ENCODE measurements at regions not wholly inside any gene's neighbourhood (a gene's known extent, or its start where the extent isn't known, plus 50 kb on each side); places are given as distances from the start of the nearest gene placed in this dataset.
"Not testable (repeated sequence)": the region's sequence is repeated elsewhere in the genome, so short reads cannot be mapped to it uniquely, and the experiment has no call there.

- peak in 1 of 2 experiments; percentile 18 for DNase-seq
- TF ChIP-seq GATA1 (IDR thresholded peaks at IDR 0.05; ENCODE audit: low read depth, low read length) (no peak), POLR2A (IDR thresholded peaks at IDR 0.05; ENCODE audit: low read length) (no peak)
These were observed 69.9 kb upstream of the SHANK2 start for GRCh38 chr11:71322192-71322735.

GRCh38 chr11:71321433-71322191 is 69.2 kb upstream of the SHANK2 start:
- DNase-seq = no peak
- TF ChIP-seq POLR2A (IDR thresholded peaks at IDR 0.05; ENCODE audit: low read length) (no peak), GATA1 (IDR thresholded peaks at IDR 0.05; ENCODE audit: low read depth, low read length) (no peak)

GRCh38 chr11:71316701-71317100 is 64.3 kb upstream of the SHANK2 start:
- TF ChIP-seq POLR2A (IDR thresholded peaks at IDR 0.05; ENCODE audit: low read length) = no peak
- TF ChIP-seq GATA1 (IDR thresholded peaks at IDR 0.05; ENCODE audit: low read depth, low read length) = no peak
- DNase-seq = no peak

- DNase-seq = not testable (repeated sequence)
These were observed 60.2 kb upstream of the SHANK2 start for GRCh38 chr11:71312616-71313015.

- DNase-seq = no peak
- no peak for TF ChIP-seq POLR2A (IDR thresholded peaks at IDR 0.05; ENCODE audit: low read length)
- TF ChIP-seq GATA1 (IDR thresholded peaks at IDR 0.05; ENCODE audit: low read depth, low read length) = no peak
These were observed 59.6 kb upstream of the SHANK2 start for GRCh38 chr11:71311928-71312510.

GRCh38 chr11:71311176-71311925 is 59.0 kb upstream of the SHANK2 start:
- TF ChIP-seq GATA1 (IDR thresholded peaks at IDR 0.05; ENCODE audit: low read depth, low read length) = no peak
- TF ChIP-seq POLR2A (IDR thresholded peaks at IDR 0.05; ENCODE audit: low read length) = no peak
- no peak for DNase-seq

- TF ChIP-seq POLR2A (IDR thresholded peaks at IDR 0.05; ENCODE audit: low read length) (no peak), GATA1 (IDR thresholded peaks at IDR 0.05; ENCODE audit: low read depth, low read length) (no peak)
- no peak for DNase-seq
These were observed 57.8 kb upstream of the SHANK2 start for GRCh38 chr11:71310184-71310583.

- no peak for DNase-seq
- no peak for TF ChIP-seq POLR2A (IDR thresholded peaks at IDR 0.05; ENCODE audit: low read length)
These were observed 57.2 kb upstream of the SHANK2 start for GRCh38 chr11:71309611-71310010.

GRCh38 chr11:71309181-71309580 is 56.8 kb upstream of the SHANK2 start:
- TF ChIP-seq POLR2A (IDR thresholded peaks at IDR 0.05; ENCODE audit: low read length) (no peak), GATA1 (IDR thresholded peaks at IDR 0.05; ENCODE audit: low read depth, low read length) (no peak)
- DNase-seq = no peak

GRCh38 chr11:71307811-71308645 is 55.7 kb upstream of the SHANK2 start:
- no peak for DNase-seq
- TF ChIP-seq POLR2A (IDR thresholded peaks at IDR 0.05; ENCODE audit: low read length) = no peak
- no peak for TF ChIP-seq GATA1 (IDR thresholded peaks at IDR 0.05; ENCODE audit: low read depth, low read length)

- TF ChIP-seq GATA1 (IDR thresholded peaks at IDR 0.05; ENCODE audit: low read depth, low read length) = no peak
- no peak for TF ChIP-seq POLR2A (IDR thresholded peaks at IDR 0.05; ENCODE audit: low read length)
- DNase-seq = no peak
These were observed 53.2 kb upstream of the SHANK2 start for GRCh38 chr11:71305451-71306125.

GRCh38 chr11:71305041-71305440 is 52.7 kb upstream of the SHANK2 start:
- no peak for DNase-seq
- TF ChIP-seq GATA1 (IDR thresholded peaks at IDR 0.05; ENCODE audit: low read depth, low read length) (no peak), POLR2A (IDR thresholded peaks at IDR 0.05; ENCODE audit: low read length) (no peak)

- no peak for DNase-seq
- no peak for TF ChIP-seq POLR2A (IDR thresholded peaks at IDR 0.05; ENCODE audit: low read length)
- TF ChIP-seq GATA1 (IDR thresholded peaks at IDR 0.05; ENCODE audit: low read depth, low read length) = no peak
These were observed 52.1 kb upstream of the SHANK2 start for GRCh38 chr11:71304491-71304890.
